ENCODE measurements at regions not wholly inside any gene's neighbourhood (a gene's known extent, or its start where the extent isn't known, plus 50 kb on each side); places are given as distances from the start of the nearest gene placed in this dataset.

GRCh38 chr11:115092516-115092915 lies 411.7 kb downstream of the CADM1 start:
- no peak for TF ChIP-seq MXD4 (CRISPR knock-in tag; IDR thresholded peaks at IDR 0.05; ENCODE audit: borderline replicate concordance)
- no peak for TF ChIP-seq CTCF (IDR thresholded peaks at IDR 0.05)
- TF ChIP-seq E2F1 (CRISPR knock-in tag; IDR thresholded peaks at IDR 0.05): no peak
- TF ChIP-seq SOX15 (CRISPR knock-in tag; IDR thresholded peaks at IDR 0.05): no peak
- TF ChIP-seq, protein P1, sequence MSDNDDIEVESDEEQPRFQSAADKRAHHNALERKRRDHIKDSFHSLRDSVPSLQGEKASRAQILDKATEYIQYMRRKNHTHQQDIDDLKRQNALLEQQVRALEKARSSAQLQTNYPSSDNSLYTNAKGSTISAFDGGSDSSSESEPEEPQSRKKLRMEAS (CRISPR knock-in tag; IDR thresholded peaks at IDR 0.05): no peak
- TF ChIP-seq, protein P2, sequence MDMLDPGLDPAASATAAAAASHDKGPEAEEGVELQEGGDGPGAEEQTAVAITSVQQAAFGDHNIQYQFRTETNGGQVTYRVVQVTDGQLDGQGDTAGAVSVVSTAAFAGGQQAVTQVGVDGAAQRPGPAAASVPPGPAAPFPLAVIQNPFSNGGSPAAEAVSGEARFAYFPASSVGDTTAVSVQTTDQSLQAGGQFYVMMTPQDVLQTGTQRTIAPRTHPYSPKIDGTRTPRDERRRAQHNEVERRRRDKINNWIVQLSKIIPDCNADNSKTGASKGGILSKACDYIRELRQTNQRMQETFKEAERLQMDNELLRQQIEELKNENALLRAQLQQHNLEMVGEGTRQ (CRISPR knock-in tag; IDR thresholded peaks at IDR 0.05): no peak
- no peak for TF ChIP-seq ZNF423 (CRISPR knock-in tag; IDR thresholded peaks at IDR 0.05)
- no peak for TF ChIP-seq IRF2 (CRISPR knock-in tag; IDR thresholded peaks at IDR 0.05; ENCODE audit: borderline replicate concordance, low read depth)
- TF ChIP-seq NFYB (CRISPR knock-in tag; conservative IDR thresholded peaks at IDR 0.05; ENCODE audit: low read depth): no peak
- TF ChIP-seq RELA (CRISPR knock-in tag; IDR thresholded peaks at IDR 0.05; ENCODE audit: borderline replicate concordance): no peak

All from WTC11 (cell line).